ENCODE measurements at regions not wholly inside any gene's neighbourhood (a gene's known extent, or its start where the extent isn't known, plus 50 kb on each side); places are given as distances from the start of the nearest gene placed in this dataset.
"Not testable (repeated sequence)": the region's sequence is repeated elsewhere in the genome, so short reads cannot be mapped to it uniquely, and the experiment has no call there.

GRCh38 chr2:57460396-57461276 is 586.0 kb upstream of the VRK2 start:
- ATAC-seq = no peak
- DNase-seq = no peak
- no peaks in the 10 kb centered on the region for H3K36me3 Mint-ChIP-seq (ENCODE audit: low read depth)
- peaks cover 18% of the 10 kb centered on the region for H3K9me3 Mint-ChIP-seq
- no peaks in the 10 kb centered on the region for H3K4me1 Mint-ChIP-seq
- H3K27me3 Mint-ChIP-seq = no peaks in the 10 kb centered on the region
- no peak overlapping the region for H3K4me3 Mint-ChIP-seq
- H3K27ac Mint-ChIP-seq = no peak overlapping the region

- Mint-ChIP-seq H3K4me1 (no peaks in the 10 kb centered on the region), H3K9me3 (peaks cover 19% of the 10 kb centered on the region), H3K4me3 (no peak overlapping the region), H3K27ac (no peak overlapping the region), H3K27me3 (no peaks in the 10 kb centered on the region), H3K36me3 (ENCODE audit: low read depth) (no peaks in the 10 kb centered on the region)
- ATAC-seq (no peak), DNase-seq (no peak)
These were observed 585.0 kb upstream of the VRK2 start for GRCh38 chr2:57461624-57462023.

GRCh38 chr2:57465067-57465466 is 581.5 kb upstream of the VRK2 start:
- peaks cover 13% of the 10 kb centered on the region for H3K9me3 Mint-ChIP-seq
- no peak overlapping the region for H3K4me3 Mint-ChIP-seq
- DNase-seq = no peak
- no peaks in the 10 kb centered on the region for H3K4me1 Mint-ChIP-seq
- ATAC-seq = no peak
- no peaks in the 10 kb centered on the region for H3K36me3 Mint-ChIP-seq (ENCODE audit: low read depth)
- no peak overlapping the region for H3K27ac Mint-ChIP-seq
- no peaks in the 10 kb centered on the region for H3K27me3 Mint-ChIP-seq

- Mint-ChIP-seq H3K27me3 (no peaks in the 10 kb centered on the region), H3K36me3 (ENCODE audit: low read depth) (no peaks in the 10 kb centered on the region), H3K9me3 (peaks cover 13% of the 10 kb centered on the region), H3K27ac (no peak overlapping the region), H3K4me3 (no peak overlapping the region), H3K4me1 (no peaks in the 10 kb centered on the region)
- DNase-seq (no peak), ATAC-seq (no peak)
These were observed 580.6 kb upstream of the VRK2 start for GRCh38 chr2:57465967-57466366.

- H3K9me3 Mint-ChIP-seq = no peaks in the 10 kb centered on the region
- H3K27me3 Mint-ChIP-seq = no peaks in the 10 kb centered on the region
- H3K27ac Mint-ChIP-seq = no peak overlapping the region
- no peak for DNase-seq
- no peak overlapping the region for H3K4me3 Mint-ChIP-seq
- H3K36me3 Mint-ChIP-seq (ENCODE audit: low read depth) = no peaks in the 10 kb centered on the region
- ATAC-seq = no peak
- no peaks in the 10 kb centered on the region for H3K4me1 Mint-ChIP-seq
These were observed 571.2 kb upstream of the VRK2 start for GRCh38 chr2:57475391-57475790.

GRCh38 chr2:57479981-57480380 is 566.6 kb upstream of the VRK2 start:
- H3K27me3 Mint-ChIP-seq = no peaks in the 10 kb centered on the region
- no peak overlapping the region for H3K27ac Mint-ChIP-seq
- DNase-seq (no peak), ATAC-seq (no peak)
- H3K36me3 Mint-ChIP-seq (ENCODE audit: low read depth) = no peaks in the 10 kb centered on the region
- no peak overlapping the region for H3K4me3 Mint-ChIP-seq
- no peaks in the 10 kb centered on the region for H3K4me1 Mint-ChIP-seq
- peaks cover under 1% of the 10 kb centered on the region for H3K9me3 Mint-ChIP-seq

- H3K4me1 Mint-ChIP-seq = no peaks in the 10 kb centered on the region
- H3K27ac Mint-ChIP-seq = no peak overlapping the region
- no peak for ATAC-seq
- peaks cover 4% of the 10 kb centered on the region for H3K9me3 Mint-ChIP-seq
- H3K27me3 Mint-ChIP-seq = no peaks in the 10 kb centered on the region
- no peaks in the 10 kb centered on the region for H3K36me3 Mint-ChIP-seq (ENCODE audit: low read depth)
- H3K4me3 Mint-ChIP-seq = no peak overlapping the region
- no peak for DNase-seq
These were observed 558.5 kb upstream of the VRK2 start for GRCh38 chr2:57488061-57488460.

GRCh38 chr2:57490741-57491140 is 555.9 kb upstream of the VRK2 start:
- Mint-ChIP-seq H3K9me3 (no peaks in the 10 kb centered on the region), H3K4me1 (no peaks in the 10 kb centered on the region), H3K36me3 (ENCODE audit: low read depth) (no peaks in the 10 kb centered on the region), H3K27ac (no peak overlapping the region), H3K4me3 (no peak overlapping the region), H3K27me3 (peaks cover 2% of the 10 kb centered on the region)
- DNase-seq (no peak), ATAC-seq (no peak)

GRCh38 chr2:57491213-57491612 is 555.4 kb upstream of the VRK2 start:
- Mint-ChIP-seq H3K27me3 (peaks cover 2% of the 10 kb centered on the region), H3K9me3 (no peaks in the 10 kb centered on the region), H3K36me3 (ENCODE audit: low read depth) (no peaks in the 10 kb centered on the region), H3K4me3 (no peak overlapping the region), H3K27ac (no peak overlapping the region), H3K4me1 (no peaks in the 10 kb centered on the region)
- no peak for DNase-seq
- ATAC-seq = no peak

- H3K27ac Mint-ChIP-seq; DNase-seq; H3K4me3 Mint-ChIP-seq; H3K4me1 Mint-ChIP-seq; H3K9me3 Mint-ChIP-seq; H3K27me3 Mint-ChIP-seq; ATAC-seq; H3K36me3 Mint-ChIP-seq (ENCODE audit: low read depth): not testable (repeated sequence)
These were observed 552.6 kb upstream of the VRK2 start for GRCh38 chr2:57493966-57494365.

- DNase-seq (peak; percentile 32), ATAC-seq (no peak)
These were observed 549.0 kb upstream of the VRK2 start for GRCh38 chr2:57497489-57498096.

GRCh38 chr2:57504787-57505186 is 541.8 kb upstream of the VRK2 start:
- DNase-seq (no peak), ATAC-seq (no peak)

More at GRCh38 chr2:57497489-57498096, 549.0 kb upstream of the VRK2 start:
- Mint-ChIP-seq H3K36me3 (ENCODE audit: low read depth) (no peaks in the 10 kb centered on the region), H3K4me1 (no peaks in the 10 kb centered on the region), H3K27ac (no peak overlapping the region), H3K4me3 (no peak overlapping the region), H3K27me3 (peaks cover 2% of the 10 kb centered on the region), H3K9me3 (no peaks in the 10 kb centered on the region)

GRCh38 chr2:57509189-57509588 is 537.4 kb upstream of the VRK2 start:
- no peaks in the 10 kb centered on the region for H3K9me3 Mint-ChIP-seq
- H3K4me1 Mint-ChIP-seq = no peaks in the 10 kb centered on the region
- no peak overlapping the region for H3K27ac Mint-ChIP-seq
- ATAC-seq (no peak), DNase-seq (no peak)
- H3K27me3 Mint-ChIP-seq = no peaks in the 10 kb centered on the region
- H3K36me3 Mint-ChIP-seq (ENCODE audit: low read depth) = no peaks in the 10 kb centered on the region
- no peak overlapping the region for H3K4me3 Mint-ChIP-seq

More at GRCh38 chr2:57504787-57505186, 541.8 kb upstream of the VRK2 start:
- H3K9me3 Mint-ChIP-seq = no peaks in the 10 kb centered on the region
- H3K4me3 Mint-ChIP-seq = no peak overlapping the region
- H3K27ac Mint-ChIP-seq = no peak overlapping the region
- no peaks in the 10 kb centered on the region for H3K4me1 Mint-ChIP-seq
- H3K36me3 Mint-ChIP-seq (ENCODE audit: low read depth) = no peaks in the 10 kb centered on the region
- H3K27me3 Mint-ChIP-seq = no peaks in the 10 kb centered on the region

- no peak overlapping the region for H3K27ac Mint-ChIP-seq
- H3K4me1 Mint-ChIP-seq = no peaks in the 10 kb centered on the region
- H3K36me3 Mint-ChIP-seq (ENCODE audit: low read depth) = no peaks in the 10 kb centered on the region
- no peak overlapping the region for H3K4me3 Mint-ChIP-seq
- no peaks in the 10 kb centered on the region for H3K9me3 Mint-ChIP-seq
- no peak for ATAC-seq
- H3K27me3 Mint-ChIP-seq = no peaks in the 10 kb centered on the region
- no peak for DNase-seq
These were observed 535.9 kb upstream of the VRK2 start for GRCh38 chr2:57510704-57511103.

GRCh38 chr2:57515366-57515765 is 531.2 kb upstream of the VRK2 start:
- no peak for DNase-seq
- H3K4me3 Mint-ChIP-seq = no peak overlapping the region
- H3K4me1 Mint-ChIP-seq = no peaks in the 10 kb centered on the region
- no peaks in the 10 kb centered on the region for H3K27me3 Mint-ChIP-seq
- no peaks in the 10 kb centered on the region for H3K9me3 Mint-ChIP-seq
- no peak overlapping the region for H3K27ac Mint-ChIP-seq
- H3K36me3 Mint-ChIP-seq (ENCODE audit: low read depth) = no peaks in the 10 kb centered on the region
- no peak for ATAC-seq

All from activated naive CD8-positive, alpha-beta T cell treated with anti-CD3 and anti-CD28 coated beads, Interleukin-2, amount 50 U/mL, for 24 hours (primary cell).